ENCODE measurements at regions not wholly inside any gene's neighbourhood (a gene's known extent, or its start where the extent isn't known, plus 50 kb on each side); places are given as distances from the start of the nearest gene placed in this dataset.
"Not testable (repeated sequence)": the region's sequence is repeated elsewhere in the genome, so short reads cannot be mapped to it uniquely, and the experiment has no call there.

DNA sequence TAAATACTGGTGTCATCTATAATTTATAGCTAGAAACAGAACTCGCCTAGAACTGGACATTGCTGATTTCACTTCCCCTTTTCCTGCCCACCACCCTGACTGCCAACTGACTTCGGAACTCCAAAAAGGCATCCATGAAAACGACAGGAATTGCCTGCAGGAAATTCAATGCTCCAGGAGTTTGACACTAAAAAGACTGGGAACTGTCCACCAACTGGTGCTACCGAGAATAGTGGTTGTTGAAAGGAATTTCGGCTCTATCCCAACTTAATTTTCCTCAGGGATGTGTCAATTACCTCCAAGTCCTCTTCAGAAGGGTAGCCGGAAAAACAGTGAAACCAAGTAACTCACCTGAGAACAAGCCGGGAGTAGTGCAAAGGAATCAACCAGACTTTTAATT is 440.0 kb downstream of the PRELID2 start:
- TF ChIP-seq, protein P1, sequence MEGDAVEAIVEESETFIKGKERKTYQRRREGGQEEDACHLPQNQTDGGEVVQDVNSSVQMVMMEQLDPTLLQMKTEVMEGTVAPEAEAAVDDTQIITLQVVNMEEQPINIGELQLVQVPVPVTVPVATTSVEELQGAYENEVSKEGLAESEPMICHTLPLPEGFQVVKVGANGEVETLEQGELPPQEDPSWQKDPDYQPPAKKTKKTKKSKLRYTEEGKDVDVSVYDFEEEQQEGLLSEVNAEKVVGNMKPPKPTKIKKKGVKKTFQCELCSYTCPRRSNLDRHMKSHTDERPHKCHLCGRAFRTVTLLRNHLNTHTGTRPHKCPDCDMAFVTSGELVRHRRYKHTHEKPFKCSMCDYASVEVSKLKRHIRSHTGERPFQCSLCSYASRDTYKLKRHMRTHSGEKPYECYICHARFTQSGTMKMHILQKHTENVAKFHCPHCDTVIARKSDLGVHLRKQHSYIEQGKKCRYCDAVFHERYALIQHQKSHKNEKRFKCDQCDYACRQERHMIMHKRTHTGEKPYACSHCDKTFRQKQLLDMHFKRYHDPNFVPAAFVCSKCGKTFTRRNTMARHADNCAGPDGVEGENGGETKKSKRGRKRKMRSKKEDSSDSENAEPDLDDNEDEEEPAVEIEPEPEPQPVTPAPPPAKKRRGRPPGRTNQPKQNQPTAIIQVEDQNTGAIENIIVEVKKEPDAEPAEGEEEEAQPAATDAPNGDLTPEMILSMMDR (IDR thresholded peaks at IDR 0.05), result not testable (repeated sequence)
- not testable (repeated sequence) for TF ChIP-seq POLR2AphosphoS5 (IDR thresholded peaks at IDR 0.05; ENCODE audit: insufficient read depth in 1 of 2, low read depth in 1 of 2)

All from vagina (tissue), 2 donors.